ENCODE measurements at regions not wholly inside any gene's neighbourhood (a gene's known extent, or its start where the extent isn't known, plus 50 kb on each side); places are given as distances from the start of the nearest gene placed in this dataset.

DNA sequence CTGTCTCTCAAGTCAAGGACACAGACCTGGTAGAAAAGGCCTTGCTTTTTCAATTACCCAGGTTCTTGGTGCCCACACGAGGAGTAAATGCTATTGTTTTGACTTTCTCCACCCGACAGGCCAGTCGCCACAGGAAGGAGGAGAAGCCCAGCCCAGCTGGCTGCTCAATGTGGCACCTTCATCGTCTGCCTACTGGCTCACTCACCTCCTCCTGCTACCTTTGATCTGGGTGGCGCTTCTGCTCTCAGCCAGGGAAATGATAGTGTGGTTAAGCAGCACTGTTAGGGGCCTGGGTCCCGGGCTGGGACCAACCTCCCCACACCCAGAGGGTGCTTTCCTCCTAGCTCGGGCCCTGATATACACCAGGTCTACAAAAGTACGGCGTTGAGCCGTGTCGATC lies 75.0 kb upstream of the FZD10 start:
- TF ChIP-seq, protein P1, sequence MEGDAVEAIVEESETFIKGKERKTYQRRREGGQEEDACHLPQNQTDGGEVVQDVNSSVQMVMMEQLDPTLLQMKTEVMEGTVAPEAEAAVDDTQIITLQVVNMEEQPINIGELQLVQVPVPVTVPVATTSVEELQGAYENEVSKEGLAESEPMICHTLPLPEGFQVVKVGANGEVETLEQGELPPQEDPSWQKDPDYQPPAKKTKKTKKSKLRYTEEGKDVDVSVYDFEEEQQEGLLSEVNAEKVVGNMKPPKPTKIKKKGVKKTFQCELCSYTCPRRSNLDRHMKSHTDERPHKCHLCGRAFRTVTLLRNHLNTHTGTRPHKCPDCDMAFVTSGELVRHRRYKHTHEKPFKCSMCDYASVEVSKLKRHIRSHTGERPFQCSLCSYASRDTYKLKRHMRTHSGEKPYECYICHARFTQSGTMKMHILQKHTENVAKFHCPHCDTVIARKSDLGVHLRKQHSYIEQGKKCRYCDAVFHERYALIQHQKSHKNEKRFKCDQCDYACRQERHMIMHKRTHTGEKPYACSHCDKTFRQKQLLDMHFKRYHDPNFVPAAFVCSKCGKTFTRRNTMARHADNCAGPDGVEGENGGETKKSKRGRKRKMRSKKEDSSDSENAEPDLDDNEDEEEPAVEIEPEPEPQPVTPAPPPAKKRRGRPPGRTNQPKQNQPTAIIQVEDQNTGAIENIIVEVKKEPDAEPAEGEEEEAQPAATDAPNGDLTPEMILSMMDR (conservative IDR thresholded peaks at IDR 0.05; ENCODE audit: low read depth, low read length), result no peak
- TF ChIP-seq EZH2 (IDR thresholded peaks at IDR 0.05; ENCODE audit: borderline replicate concordance, low read depth, low read length, poor library complexity, severe bottlenecking), result no peak

Measured in A673 (cell line).